ENCODE measurements at regions not wholly inside any gene's neighbourhood (a gene's known extent, or its start where the extent isn't known, plus 50 kb on each side); places are given as distances from the start of the nearest gene placed in this dataset.
A peak's percentile ranks its signal among the peaks of the same experiment; 100 is the strongest.
"Not testable (repeated sequence)": the region's sequence is repeated elsewhere in the genome, so short reads cannot be mapped to it uniquely, and the experiment has no call there.

GRCh38 chr4:177494791-177495190 is 52.6 kb upstream of the AGA start:
- no peak for DNase-seq (ENCODE audit: low read depth in 2 of 2)

GRCh38 chr4:177495626-177496025 is 53.4 kb upstream of the AGA start:
- DNase-seq (ENCODE audit: low read depth in 2 of 2): not testable (repeated sequence)

- no peak for DNase-seq (ENCODE audit: low read depth in 2 of 2)
These were observed 57.3 kb upstream of the AGA start for GRCh38 chr4:177499537-177499936.

- DNase-seq (ENCODE audit: low read depth in 2 of 2): no peak
These were observed 63.0 kb upstream of the AGA start for GRCh38 chr4:177505171-177505615.

GRCh38 chr4:177508662-177509061 is 66.4 kb upstream of the AGA start:
- no peak for DNase-seq (ENCODE audit: low read depth in 2 of 2)

GRCh38 chr4:177509226-177509745 is 67.0 kb upstream of the AGA start:
- DNase-seq (ENCODE audit: low read depth in 2 of 2): no peak

- DNase-seq (ENCODE audit: low read depth in 2 of 2): no peak
These were observed 69.4 kb upstream of the AGA start for GRCh38 chr4:177511611-177512010.

GRCh38 chr4:177512646-177513045 is 70.4 kb upstream of the AGA start:
- no peak for DNase-seq (ENCODE audit: low read depth in 2 of 2)

- no peak for DNase-seq (ENCODE audit: low read depth in 2 of 2)
These were observed 75.6 kb upstream of the AGA start for GRCh38 chr4:177517862-177518261.

GRCh38 chr4:177519481-177520260 is 77.4 kb upstream of the AGA start:
- no peak for DNase-seq (ENCODE audit: low read depth in 2 of 2)

- no peak for DNase-seq (ENCODE audit: low read depth in 2 of 2)
These were observed 86.4 kb upstream of the AGA start for GRCh38 chr4:177528620-177529019.

GRCh38 chr4:177530561-177530960 is 88.3 kb upstream of the AGA start:
- DNase-seq (ENCODE audit: low read depth in 2 of 2): no peak

- no peak for DNase-seq (ENCODE audit: low read depth in 2 of 2)
These were observed 90.1 kb upstream of the AGA start for GRCh38 chr4:177532358-177532757.

GRCh38 chr4:177534841-177535240 is 92.6 kb upstream of the AGA start:
- DNase-seq (ENCODE audit: low read depth in 2 of 2): not testable (repeated sequence)

- no peak for DNase-seq (ENCODE audit: low read depth in 2 of 2)
These were observed 104.5 kb upstream of the AGA start for GRCh38 chr4:177546745-177547144.

GRCh38 chr4:177547985-177548384 is 105.7 kb upstream of the AGA start:
- no peak for DNase-seq (ENCODE audit: low read depth in 2 of 2)

- peak in 1 of 2 experiments; percentile 16 for DNase-seq (ENCODE audit: low read depth in 2 of 2)
These were observed 112.9 kb upstream of the AGA start for GRCh38 chr4:177555007-177555574.

- DNase-seq (ENCODE audit: low read depth in 2 of 2): no peak
These were observed 115.2 kb upstream of the AGA start for GRCh38 chr4:177557416-177557815.

GRCh38 chr4:177558995-177559394 is 116.8 kb upstream of the AGA start:
- no peak for DNase-seq (ENCODE audit: low read depth in 2 of 2)

- no peak for DNase-seq (ENCODE audit: low read depth in 2 of 2)
These were observed 119.9 kb upstream of the AGA start for GRCh38 chr4:177562163-177562562.

GRCh38 chr4:177562859-177563258 is 120.6 kb upstream of the AGA start:
- no peak for DNase-seq (ENCODE audit: low read depth in 2 of 2)

GRCh38 chr4:177566691-177567090 is 124.5 kb upstream of the AGA start:
- no peak for DNase-seq (ENCODE audit: low read depth in 2 of 2)

- DNase-seq (ENCODE audit: low read depth in 2 of 2): no peak
These were observed 126.7 kb upstream of the AGA start for GRCh38 chr4:177568931-177569330.
